SIG-M5 treated with dmso at 0.1 percent for 504 hours (cell line): ENCODE measurements at regions not wholly inside any gene's neighbourhood (a gene's known extent, or its start where the extent isn't known, plus 50 kb on each side); places are given as distances from the start of the nearest gene placed in this dataset.
"Not testable (repeated sequence)": the region's sequence is repeated elsewhere in the genome, so short reads cannot be mapped to it uniquely, and the experiment has no call there.

Experiments used
- DNase-seq: peaks from one replicate; lab custom pipeline; 2025; ENCODE audit not compliant: unreplicated experiment; lab: John Stamatoyannopoulos, UW

DNA sequence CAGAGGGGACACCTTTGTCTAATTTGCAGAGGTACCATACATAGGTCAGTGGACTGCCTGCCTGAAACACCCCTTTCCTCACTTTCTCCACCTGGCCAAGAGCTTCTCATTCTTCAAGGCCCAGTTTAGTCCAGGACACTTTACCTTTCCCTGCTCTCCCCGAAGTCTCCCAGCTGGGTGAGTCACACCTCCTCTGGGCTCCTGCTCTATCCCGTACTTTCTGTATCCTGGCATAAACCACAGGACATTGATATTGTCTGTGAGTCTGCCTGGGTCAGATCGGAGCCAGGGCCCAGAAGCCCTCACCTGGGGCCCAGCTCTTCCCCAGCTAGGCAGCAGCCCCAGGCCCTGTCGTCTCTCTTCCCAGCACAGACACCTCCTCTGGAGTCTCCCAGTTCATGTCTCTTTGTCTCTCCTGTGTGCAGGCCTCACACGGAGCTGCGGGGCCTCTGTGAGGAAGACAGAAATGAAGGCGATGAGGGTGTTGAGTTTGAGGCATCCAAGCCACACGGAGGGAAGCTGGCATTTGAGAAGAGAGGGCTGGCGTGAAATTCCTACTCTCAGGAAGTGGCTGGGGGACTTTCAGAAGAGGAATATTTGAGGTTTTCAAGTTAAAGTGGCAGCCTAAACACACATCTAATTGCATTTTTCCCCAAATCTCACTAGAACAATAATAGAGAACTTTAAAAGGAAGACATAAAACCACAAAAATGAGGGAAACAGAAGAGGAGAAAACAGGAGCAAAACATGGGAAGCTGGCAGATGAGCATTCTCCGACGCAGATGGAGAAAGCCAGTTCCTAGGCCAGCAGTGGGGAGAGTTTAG lies 79.6 kb upstream of the LAPTM4A start:
- no peak for DNase-seq

DNA sequence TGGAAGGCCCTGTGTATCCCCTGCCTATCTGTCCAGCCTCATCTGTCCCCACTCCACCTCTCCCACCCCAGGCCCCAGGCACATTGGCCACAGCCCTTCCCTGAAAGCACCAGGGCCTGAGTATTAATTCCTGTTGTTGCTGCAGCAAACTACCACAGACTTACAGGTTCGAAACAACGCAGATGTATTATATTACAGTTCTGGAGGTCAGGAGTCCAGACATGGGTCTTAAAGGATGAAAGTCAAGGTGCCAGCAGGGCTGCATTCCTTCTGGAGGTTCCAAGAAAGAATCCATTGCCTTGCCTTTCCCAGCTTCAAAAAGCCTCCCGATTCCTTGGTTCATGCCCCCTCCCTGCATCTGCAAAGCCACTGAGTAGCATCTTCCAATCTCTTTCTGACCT lies 78.7 kb upstream of the LAPTM4A start:
- no peak for DNase-seq

DNA sequence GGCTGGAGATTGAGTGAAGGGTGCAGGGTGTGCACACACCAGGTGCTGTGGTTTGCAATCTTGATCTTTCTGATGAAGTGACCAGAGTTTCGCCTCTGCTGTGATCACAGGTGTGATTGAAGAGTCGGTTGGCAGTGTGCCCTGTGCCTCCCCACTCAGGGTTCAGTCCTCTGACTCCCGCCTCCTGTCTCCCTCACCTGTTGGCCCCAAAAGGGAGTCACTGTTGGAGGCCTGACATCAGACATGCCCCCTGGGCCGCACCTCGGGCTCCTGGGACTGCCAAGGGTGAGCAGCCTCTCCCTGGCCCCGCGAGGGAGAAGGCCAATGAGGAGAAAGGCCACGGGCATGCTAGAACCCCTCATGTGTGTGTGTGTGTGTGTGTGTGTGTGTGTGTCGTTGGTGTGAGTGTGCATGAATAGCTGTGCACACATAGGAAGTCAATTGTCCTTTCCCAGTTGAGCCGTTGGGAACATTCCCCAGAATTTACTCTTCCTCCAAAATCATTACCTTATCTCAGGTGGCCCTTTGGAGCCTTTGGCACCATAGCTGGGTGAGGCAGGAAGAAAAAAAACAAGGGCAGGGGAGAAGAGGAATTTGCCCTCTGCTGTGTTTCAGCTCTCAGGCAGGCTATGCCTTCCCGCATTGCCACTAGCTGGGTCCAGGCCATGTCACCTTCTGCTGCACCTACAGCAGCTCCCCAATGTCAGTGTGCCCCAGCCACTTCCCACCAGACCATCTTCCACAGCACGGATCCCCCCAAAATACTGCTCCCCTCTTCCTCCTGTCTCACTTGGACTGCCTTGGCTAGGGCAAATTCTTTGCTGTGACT lies 78.1 kb upstream of the LAPTM4A start:
- no peak for DNase-seq

DNA sequence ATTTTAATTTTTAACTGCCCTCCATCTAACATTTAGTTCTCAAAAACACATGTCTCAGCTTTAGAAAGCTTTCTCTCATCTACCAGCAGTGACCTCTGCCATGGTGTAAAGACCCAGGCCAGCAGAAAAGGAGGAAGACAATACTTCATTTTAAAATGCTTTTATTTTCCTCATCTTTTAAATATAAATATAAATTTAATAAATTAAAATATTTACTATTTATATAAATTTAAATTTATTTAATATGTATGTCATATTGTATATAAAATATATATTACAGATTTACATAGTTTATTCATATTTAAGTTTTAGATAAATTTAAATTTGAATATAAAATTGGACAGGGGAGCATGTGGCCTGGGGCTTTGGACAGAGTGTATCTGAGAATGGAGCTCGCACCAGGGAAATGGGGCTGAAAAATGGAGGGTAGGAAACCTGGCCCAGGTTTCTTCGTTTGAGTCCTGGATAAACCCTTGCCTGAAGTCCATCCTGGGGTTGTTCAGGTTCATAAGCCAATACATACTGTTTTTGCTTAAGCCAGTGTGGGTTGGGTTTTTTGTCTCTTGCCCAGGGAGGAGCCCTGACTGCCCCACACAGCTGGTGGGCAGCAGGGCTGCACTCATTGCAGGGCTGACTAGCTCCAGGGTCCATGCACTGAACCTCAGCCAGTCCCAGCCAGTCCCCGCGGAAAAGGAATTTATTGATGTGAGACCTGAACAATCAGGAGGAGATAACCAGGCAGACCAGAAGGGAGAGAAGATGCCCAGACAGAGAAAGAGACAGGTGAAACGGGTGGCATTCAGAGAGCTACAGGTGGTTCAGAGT lies 77.3 kb upstream of the LAPTM4A start:
- no peak for DNase-seq

DNA sequence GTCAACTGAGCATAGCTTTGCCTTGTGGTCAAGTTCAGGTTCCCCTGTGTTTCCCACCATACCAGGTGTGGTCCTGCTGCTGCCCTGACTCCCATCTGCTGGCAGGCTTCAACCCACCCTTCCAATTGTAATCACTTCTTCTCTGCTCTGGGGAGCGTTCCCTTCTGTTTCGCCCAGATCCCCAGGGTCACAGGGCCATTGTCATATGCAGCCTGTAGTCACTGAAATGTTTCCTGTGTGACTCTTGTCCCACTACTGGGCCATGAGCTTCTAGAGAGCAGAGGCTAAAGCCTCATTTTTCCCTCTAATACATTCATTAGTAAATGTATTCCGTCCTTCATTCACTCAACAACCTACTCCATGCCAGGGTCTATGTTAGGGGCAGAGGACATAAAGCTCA lies 75.0 kb upstream of the LAPTM4A start:
- DNase-seq = no peak

DNA sequence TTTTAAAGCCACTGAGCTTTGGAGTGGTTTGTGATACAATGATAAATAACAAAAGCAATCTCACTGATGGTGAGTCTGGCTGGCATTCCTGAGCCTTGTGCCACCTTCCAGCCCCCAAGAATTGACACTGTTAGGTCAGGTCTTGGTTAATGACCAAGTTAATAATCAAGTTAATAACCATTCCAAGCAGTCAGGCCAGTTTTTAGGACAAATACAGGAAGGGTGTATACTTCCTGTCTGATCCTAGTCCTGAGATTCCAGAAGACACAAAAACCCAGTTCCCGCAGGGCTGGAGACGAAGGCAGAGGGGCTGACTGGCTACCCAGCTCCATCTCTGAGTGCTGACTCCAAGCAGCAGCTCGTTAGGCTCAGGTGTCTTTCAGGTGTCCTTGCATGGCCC lies 74.6 kb upstream of the LAPTM4A start:
- no peak for DNase-seq

DNA sequence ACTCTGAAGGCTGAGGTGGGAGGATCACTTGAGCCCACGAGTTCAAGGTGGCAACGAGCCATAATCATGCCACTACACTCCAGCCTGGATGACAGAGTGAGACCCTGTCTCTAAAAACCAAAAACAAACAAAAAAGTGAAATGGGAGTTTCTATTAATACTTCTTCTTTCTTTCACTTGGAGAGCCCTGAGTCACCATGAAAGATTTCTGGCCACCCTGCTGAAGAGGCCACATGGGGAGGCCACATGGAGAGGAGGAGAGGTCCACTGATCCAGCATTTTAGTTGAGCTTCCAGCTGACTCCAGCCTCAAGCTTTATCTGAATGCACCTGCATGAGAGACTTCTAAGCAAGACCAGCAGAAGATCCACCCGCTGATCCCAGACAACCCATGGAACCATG lies 74.2 kb upstream of the LAPTM4A start:
- DNase-seq = no peak

DNA sequence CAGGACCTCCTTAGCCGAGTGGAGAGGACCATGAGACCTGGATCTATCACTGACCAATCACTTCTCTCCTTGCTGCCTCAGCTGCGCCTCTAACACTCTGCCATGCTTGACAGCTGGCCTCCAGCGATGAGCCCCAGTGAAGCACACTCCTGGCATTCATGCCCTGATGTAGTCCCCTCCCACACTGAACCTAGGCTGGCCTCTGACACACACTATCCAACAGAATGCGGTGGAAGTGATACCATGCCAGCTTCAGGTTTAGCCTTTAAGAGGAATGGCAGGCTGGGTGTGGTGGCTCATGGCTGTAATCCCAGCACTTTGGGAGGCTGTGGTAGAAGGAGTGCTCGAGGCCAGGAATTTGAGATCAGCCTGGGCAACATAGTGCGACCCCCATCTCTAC lies 73.7 kb upstream of the LAPTM4A start:
- no peak for DNase-seq

DNA sequence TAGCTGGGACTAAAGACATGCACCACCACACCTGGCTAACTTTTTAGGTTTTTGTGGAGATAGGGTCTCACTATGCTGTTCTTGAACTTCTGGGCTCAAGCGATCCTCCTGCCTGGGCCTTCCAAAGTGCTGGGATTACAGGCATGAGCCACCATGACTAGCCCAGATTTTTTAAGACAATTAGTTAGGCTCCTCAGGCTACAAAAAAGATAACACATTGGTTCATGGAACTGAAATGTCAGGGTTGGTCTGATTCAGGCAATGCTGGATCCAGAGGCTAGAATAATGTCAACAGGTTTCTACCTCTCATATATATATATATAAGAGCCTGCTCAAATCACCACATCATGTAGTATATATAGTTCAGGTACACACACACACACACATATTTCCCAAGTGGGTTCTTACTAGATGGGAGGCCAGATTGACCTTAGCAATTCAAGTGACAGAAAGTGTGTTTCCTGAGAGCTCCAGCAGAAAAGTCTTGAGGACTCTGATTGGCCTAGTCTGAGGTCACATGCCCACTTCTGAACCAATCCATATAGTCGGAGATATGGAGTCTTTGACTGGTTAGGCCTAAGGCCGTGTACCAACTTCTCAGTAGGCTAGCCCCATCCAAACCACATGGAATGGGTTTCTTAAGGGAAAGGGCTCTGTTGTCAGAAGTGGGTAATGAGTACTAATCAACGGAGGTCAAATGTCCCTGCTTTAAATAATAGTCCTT lies 72.6 kb upstream of the LAPTM4A start:
- DNase-seq = no peak

DNA sequence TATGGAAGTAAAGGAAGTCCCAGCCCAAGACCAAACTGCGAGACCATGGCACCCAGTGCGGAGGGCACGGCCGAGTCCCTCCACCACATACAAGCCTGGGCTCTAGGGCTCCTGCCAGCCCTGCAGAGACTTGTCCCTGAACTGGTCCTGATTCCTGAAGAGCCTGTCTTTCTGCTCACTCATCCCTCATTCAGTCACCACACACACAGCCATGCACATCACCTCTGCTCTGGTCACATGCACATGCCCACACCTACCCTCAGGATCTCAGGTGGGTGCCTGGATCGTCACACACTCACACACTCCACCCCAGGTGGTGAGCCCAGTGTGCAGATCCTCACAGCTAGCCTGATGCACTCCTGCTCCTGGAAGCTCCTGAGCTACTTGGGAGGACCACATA lies 71.4 kb upstream of the LAPTM4A start:
- no peak for DNase-seq

DNA sequence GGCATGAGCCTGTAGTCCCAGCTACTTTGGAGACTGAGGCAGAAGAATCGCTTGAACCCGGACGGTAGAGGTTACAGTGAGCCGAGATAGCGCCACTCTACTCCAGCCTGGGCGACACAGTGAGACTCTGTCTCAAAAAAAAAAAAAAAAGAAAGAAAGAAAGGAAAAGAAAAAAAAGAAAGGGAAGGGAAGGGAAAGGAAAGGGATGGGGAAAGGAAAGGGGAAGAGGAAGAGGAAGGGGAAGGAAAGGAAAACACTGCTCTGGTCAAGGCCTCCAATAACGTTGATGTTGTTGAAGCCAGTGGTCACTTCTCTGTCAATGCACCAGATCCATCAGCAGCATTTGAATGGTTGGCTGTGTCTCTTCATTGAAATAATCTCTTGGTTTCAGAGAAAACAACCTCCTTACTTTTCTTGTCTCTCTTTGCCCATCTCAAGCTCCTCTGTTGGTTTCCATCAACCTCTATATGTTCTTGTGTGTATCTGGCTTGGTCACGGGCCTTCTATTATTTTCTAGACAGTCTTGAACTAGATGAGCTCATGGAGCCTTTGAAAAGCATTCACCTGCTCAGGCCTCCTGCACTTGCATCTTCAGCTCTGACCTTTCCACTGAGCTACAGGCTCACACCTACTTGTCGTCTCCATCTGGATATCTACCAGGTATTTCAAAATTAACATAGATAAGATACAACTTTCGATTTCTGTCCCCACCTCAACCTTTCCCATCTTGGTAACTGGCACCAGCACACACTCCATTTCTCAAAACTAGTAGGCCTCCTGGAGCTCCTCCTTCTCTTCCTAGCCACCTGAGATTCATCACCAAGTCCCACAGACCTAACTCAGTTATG lies 69.4 kb upstream of the LAPTM4A start:
- DNase-seq = no peak

DNA sequence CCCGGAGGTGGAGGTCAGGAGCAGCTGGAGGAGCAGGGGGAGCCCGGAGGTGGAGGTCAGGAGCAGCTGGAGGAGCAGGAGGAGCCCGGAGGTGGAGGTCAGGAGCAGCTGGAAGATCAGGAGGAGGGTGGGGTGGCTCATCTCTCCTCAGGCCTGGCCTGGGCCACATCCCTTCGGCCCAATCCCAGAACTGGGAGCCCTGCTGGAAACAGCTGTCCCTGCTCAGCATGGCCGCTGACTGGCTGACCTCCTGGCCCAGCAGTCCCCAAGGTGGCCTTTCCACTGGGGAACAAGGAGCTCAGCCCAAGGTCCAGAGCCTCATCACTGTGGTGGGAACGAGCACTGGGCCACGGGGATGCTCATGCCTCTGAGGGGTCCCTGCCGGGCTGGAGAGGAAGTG lies 66.6 kb upstream of the LAPTM4A start:
- no peak for DNase-seq

DNA sequence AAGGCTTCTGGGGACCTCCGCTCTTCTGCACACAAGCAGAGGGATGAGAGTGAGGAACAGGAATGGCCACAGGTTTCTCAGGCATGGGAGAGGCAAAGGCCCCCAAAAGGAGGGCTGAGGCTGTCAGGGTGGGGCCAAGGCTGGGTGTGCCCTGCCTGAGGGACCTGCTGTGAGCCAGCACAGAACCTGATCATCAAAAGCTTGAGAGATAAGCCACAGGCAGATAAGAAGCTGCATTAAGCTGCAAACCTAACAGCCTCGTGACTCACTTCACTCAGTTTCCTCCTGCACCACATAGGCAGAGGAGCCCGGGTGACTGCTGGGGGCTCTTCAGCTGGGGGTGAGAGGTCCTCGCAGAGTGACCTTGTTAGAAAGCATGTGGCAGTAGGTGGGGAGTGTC lies 64.5 kb upstream of the LAPTM4A start:
- DNase-seq = no peak

DNA sequence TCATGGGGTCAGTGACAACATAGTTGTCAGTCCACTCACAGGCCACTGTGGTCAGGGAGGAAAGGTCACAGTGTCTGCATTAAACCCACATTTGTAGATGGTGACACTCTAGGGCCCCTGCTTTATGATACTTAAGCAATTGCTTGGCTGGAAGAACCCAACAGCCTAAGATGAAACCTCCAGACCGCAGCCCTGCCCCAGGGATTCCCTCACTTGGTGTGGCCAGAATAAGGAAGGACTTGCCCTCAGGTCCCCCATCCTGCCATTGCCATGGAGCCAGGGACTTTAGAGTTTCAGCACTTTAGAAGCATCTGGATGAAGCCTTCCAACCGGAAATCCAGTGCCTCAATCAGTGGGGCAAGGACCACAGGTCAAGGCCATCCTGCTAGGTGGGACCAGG lies 63.9 kb upstream of the LAPTM4A start:
- DNase-seq = no peak

DNA sequence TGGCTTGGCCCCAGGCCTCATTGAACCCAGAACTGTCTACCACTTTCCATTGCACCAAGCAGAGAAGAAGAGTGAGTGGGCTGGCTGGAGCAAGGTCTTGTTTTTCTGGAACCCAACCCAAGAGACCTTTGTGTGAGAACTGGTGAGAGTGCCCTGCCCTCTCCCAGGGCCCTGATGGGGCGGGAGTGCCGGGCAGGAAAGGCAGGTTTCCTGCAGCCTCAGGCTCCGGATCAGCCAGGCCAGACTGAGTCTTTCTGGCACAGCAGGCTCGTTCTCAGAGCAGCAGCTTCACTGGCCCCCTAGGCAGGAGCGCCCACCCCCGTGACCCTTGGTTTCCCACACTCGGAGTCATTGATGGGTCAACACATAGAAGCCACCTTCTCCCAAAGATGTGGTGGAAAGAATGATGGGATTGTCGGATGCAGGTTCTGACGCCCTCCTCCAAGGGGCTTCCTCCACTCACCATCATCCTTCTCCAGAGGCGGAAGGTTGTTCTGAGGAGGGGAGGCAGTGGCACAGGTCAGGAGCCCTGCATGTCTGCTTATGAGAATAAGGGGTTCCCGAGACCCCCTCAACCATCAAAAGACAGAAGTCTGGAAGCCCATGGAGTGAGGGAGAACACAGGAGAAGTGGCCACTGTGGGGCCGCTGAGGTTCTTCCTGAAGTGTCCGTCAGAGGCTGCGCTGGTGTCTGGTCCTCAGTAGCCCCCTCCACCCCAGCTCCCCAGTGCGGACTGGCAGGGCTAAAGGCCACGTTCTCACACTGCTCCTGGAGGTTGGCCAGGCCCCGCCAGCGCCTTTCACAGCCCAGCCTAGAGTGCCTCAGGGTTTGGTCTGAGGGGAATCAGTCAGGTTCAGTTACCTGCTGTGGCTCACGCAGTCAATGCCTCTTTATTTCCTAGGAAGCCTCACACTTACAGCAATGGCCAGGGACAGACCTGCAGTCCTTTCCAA lies 62.8 kb upstream of the LAPTM4A start:
- peak; percentile 47 for DNase-seq

DNA sequence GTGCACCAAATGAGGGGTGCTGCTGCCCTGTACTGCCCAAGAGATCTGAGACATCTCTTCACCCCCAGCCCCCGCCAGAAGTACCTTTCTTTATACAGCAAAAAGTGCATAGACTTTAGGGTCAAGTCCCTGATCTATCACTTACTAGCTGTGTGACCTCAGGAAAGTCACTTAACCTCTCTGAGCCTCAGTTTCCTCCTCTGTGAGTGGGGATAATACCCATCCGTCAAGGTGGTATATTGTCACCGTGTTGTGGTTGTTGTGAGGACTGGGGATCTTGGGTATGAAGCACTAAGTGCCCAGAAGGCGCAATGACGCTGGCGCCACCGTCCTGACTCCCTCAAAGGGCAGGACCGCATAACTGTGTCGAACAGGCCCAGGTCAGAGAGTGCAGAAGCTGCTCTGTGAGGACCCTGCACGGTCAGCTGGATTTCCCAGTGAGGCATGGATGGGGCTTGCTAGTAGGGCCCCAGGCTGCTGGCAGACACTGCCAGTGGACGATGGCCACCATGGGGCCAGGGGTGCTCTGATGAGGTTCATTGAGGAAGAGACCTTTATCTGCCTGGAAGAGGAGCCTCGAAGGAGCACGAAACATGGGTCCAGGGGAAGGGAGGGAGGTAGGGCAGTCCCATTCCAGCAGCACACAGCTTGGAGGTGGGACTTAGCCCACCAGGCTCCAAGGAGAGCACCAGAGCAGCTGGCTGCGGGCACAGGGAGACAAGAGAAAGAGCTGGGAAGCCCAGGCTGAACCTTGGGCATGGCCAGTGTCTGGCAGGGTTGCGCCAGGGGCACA lies 61.8 kb upstream of the LAPTM4A start:
- no peak for DNase-seq

DNA sequence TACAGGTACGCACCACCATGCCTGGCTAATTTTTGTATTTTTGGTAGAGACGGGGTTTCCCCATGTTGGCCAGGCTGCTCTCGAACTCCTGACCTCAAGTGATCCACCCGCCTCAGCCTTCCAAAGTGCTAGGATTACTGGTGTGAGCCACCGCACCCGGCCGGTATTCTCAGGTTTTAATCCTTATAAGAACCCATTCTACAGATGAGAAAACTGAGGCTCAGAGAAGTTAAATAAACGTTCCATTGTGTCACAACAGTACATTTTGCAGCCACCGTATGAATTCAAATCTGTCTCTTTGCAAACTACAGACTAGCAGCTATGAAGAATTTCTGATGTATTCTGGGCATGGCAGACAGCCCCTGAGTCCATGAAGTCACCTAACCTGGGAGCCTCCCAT lies 60.9 kb upstream of the LAPTM4A start:
- not testable (repeated sequence) for DNase-seq
